ENCODE measurements at regions not wholly inside any gene's neighbourhood (a gene's known extent, or its start where the extent isn't known, plus 50 kb on each side); places are given as distances from the start of the nearest gene placed in this dataset.
"Not testable (repeated sequence)": the region's sequence is repeated elsewhere in the genome, so short reads cannot be mapped to it uniquely, and the experiment has no call there.

DNA sequence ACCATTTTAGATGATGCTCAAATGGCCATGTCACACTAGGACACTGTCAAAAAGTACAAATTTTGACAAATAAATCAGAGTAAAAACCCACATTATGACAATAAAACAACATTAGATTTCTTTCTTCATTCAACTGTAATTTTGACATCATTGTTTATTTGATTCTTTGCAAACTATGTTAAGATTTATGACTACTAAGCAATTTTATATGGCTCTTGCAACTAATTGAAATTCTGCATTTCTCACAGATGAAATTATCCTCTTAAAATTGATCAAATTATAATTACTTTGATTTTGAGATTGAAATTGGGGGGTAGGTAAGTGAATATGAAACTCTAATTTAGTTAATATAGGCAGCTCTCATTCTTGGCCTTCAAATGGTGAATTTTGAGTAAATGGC is 59.8 kb downstream of the ATOH1 start:
- no peak for DNase-seq (ENCODE audit: low spot score)

GRCh38 chr4:93888768-93889167 is 60.2 kb downstream of the ATOH1 start:
- no peak for DNase-seq (ENCODE audit: low spot score)

DNA sequence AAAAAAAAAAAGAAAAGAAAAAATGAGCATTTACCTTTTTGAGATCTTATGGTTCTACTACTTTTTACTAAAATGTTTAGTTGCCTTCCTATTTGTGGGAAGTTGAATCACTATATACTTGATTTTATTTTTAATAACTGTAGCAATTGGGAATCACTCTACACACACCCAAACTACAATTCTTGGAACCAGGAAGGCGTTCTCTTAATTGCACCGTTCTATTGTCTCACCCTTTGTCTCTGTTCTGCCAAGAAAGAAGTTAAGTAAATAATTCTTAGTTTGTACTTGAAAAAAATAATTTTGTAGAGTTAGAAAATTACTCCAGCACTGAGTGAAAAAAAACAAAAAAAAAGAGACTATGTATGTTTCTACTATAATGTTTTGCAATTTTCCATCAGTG is 62.7 kb downstream of the ATOH1 start:
- DNase-seq (ENCODE audit: low spot score): no peak

DNA sequence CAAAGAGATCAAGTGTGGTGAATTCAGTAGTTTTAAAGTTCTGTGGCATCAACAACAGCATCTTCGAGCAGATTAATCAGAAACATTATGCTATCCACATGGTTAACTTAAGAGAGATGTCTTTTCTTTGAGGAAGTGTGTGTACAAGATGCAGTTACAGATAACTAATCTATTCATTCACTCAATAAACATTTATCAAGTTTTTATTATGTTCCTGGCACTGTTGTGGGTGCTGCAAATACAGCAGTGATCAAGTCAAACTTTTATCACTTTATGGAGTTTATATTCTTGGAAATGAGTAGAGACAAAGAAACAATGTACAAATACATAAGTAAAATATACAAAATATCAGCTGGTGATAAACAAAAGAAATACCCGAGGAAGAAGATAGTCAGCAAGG is 66.4 kb downstream of the ATOH1 start:
- no peak for DNase-seq (ENCODE audit: low spot score)

- DNase-seq (ENCODE audit: low spot score): no peak
Observed at GRCh38 chr4:93896516-93896915, 68.0 kb downstream of the ATOH1 start.

GRCh38 chr4:93897559-93897958 is 69.0 kb downstream of the ATOH1 start:
- peak; percentile 1 for DNase-seq (ENCODE audit: low spot score)

GRCh38 chr4:93908778-93909177 is 80.2 kb downstream of the ATOH1 start:
- no peak for DNase-seq (ENCODE audit: low spot score)

GRCh38 chr4:93911671-93912070 is 83.1 kb downstream of the ATOH1 start:
- DNase-seq (ENCODE audit: low spot score): no peak

GRCh38 chr4:93912146-93912545 is 83.6 kb downstream of the ATOH1 start:
- DNase-seq (ENCODE audit: low spot score): no peak

- DNase-seq (ENCODE audit: low spot score): no peak
Observed at GRCh38 chr4:93918856-93919255, 90.3 kb downstream of the ATOH1 start.

- not testable (repeated sequence) for DNase-seq (ENCODE audit: low spot score)
Observed at GRCh38 chr4:93923570-93923969, 95.0 kb downstream of the ATOH1 start.

- DNase-seq (ENCODE audit: low spot score): no peak
Observed at GRCh38 chr4:93947286-93947685, 118.7 kb downstream of the ATOH1 start.

DNA sequence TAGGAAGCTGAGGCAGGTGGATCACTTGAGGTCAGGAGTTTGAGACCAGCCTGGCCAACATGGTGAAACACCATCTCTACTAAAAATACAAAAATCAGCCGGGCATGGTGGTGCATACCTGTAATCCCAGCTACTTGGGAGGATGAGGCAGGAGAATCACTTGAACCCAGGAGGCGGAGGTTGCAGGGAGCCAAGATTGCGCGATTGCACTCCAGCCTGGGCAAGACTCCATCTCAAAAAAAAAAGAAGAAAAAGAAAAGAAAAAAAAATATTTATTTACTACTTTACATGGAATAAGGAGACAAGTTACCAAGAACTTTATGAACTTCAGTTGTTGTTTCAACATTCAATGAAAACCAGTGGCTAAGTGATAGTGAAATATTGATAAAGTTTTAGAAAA is 121.7 kb downstream of the ATOH1 start:
- DNase-seq (ENCODE audit: low spot score): not testable (repeated sequence)

GRCh38 chr4:93957186-93957585 is 128.6 kb downstream of the ATOH1 start:
- no peak for DNase-seq (ENCODE audit: low spot score)

GRCh38 chr4:93960450-93960849 is 131.9 kb downstream of the ATOH1 start:
- DNase-seq (ENCODE audit: low spot score): no peak

DNA sequence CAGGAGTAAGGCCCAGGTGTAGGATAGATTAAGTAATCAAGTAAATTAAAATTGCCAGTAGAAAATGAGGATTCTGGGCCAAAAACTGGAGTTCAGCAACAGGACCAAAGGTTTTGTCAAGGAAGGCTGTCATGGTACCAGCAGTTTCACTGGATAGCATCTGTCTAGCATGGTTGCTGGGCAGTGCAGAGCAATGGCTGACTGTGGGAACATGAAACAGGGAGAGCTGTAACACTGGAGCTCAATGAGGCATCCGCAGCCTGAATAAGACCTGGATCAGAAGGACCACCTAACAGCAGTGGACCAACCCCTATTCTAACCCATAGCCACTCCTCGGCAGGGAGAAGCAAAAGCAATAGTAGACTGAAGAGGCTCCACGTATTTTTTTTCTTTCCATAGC is 132.4 kb downstream of the ATOH1 start:
- DNase-seq (ENCODE audit: low spot score): no peak

- no peak for DNase-seq (ENCODE audit: low spot score)
Observed at GRCh38 chr4:93981594-93981993, 153.0 kb downstream of the ATOH1 start.

- DNase-seq (ENCODE audit: low spot score): no peak
Observed at GRCh38 chr4:93982255-93982654, 153.7 kb downstream of the ATOH1 start.

GRCh38 chr4:93983140-93983539 is 154.6 kb downstream of the ATOH1 start:
- DNase-seq (ENCODE audit: low spot score): no peak

- no peak for DNase-seq (ENCODE audit: low spot score)
Observed at GRCh38 chr4:93994175-93994994, 165.8 kb downstream of the ATOH1 start.

DNA sequence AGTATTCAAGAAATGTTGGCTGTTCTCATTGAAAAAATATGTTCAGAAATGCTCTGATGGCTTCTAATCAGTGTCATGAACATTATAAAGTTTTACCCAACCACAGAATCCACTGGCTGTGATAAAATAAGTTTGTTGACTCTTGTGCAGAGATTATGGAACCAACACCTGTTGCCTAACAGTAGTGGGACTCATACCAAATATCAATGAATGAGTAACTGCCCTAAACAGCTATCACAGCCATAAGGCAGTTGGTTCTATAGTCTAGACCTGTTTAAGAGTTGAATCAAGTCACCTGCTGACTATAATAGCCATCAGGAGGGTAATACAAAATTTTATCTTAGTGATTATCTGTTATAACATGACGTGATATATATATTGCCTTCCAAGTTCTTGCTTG is 168.3 kb downstream of the ATOH1 start:
- DNase-seq (ENCODE audit: low spot score): no peak

- DNase-seq (ENCODE audit: low spot score): no peak
Observed at GRCh38 chr4:94000559-94000958, 172.0 kb downstream of the ATOH1 start.

DNA sequence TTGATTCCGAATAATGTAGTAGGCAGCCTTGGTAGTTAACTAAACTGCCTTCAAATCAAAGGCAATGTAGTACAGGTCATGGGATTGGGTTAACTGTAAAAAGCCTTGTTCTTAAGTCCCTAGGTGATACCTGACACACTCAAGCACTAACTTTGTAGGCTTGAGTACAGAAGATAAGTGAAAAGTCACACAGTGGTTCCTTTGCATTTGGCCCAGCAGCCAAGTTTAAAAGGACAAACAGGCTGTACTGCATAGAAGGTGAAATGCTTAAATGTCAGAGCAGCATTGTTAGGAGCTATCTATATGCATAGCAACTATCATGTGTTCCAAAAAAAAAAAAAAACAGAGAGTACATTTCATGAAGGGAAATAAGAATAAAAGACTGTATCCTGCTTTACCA is 178.4 kb downstream of the ATOH1 start:
- DNase-seq (ENCODE audit: low spot score): no peak

DNA sequence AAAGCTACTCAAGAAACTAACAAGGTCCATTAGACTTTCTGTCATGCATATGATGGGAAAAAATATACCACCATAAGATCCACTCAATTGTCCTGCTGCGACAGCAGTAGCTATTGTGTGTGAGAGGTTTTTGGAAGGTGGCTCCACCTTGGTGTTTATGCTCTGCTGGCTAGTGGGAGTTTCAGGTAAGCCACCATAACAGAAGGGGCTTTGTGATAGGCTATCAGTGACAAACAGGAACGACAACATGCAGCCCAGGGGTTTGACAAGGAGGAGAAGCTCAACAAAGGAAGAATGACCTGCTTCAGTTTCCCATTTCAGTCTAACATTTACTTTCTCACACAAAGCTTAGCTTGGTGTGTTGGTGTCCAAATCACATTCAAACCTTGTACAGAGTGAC is 182.6 kb downstream of the ATOH1 start:
- DNase-seq (ENCODE audit: low spot score): no peak

Measured in SW480 (cell line).